NCI-H1092 (cell line): ENCODE measurements at regions not wholly inside any gene's neighbourhood (a gene's known extent, or its start where the extent isn't known, plus 50 kb on each side); places are given as distances from the start of the nearest gene placed in this dataset.

Experiments used
- DNase-seq: peaks from one replicate; lab custom pipeline; 2025; lab: John Stamatoyannopoulos, UW

DNA sequence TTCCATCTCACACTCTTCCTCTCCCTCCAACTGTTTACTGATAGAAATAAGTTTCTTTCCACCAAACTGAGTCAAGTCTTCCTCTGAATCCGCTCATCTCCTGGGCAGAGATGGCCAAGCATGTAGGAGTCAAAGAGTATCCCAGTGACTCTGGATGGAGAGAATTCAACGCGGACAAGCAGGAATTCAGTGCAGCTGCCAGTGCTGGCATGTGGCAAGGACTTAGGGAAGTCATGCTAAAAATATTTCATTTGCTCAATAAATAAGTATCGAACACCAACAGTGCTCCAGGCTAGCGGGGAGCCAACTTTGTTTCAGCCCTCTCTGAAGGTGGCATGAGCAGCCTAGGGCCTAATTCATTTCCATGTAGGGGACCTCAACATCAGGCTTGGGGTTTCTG, 351.6 kb upstream of the ZMIZ1 start:
- no peak for DNase-seq

DNA sequence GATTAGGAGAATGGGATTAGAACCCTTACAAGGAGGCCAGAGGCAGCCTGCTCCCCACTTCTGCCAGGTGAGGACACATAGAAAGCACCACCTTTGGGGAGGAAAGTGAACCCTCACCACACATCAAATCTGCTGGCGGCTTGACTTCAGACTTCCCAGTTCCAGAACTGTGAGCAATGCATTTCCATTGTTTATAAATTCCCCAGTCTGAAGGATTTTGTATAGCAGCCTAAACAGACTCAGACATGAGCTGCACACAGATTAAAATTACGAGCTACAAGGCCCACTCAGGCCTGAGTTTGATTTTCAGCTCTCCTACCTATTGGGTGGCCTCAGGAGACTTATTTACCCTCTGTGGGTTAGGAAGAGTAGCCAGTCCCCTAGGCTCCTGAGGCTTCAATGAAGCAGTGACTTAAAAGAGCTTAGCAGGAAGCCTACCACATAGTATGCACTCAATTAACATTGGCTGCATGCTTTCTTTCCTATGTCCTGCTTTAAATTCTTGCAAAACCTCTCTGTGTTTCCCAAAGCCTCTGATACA, 350.7 kb upstream of the ZMIZ1 start:
- DNase-seq = no peak

DNA sequence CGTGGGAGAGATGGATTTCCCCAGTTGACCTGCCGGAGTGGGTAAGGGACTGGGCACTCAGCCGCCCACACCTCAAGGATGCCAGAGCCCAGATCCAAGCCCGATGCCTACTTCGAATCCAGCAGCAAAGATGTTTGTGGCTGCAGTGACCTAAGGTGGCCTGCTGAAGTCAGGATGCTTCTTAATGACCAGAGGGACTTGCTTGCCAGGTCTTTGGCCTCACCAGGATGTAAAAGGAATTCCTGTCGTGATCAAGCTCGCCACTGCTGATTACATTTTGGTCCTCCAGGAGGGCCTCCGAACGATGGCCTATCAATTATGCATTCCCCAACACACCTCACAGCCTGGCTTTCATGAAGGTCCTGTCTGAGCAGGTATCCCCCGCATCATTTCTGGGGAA, 349.5 kb upstream of the ZMIZ1 start:
- DNase-seq = no peak

DNA sequence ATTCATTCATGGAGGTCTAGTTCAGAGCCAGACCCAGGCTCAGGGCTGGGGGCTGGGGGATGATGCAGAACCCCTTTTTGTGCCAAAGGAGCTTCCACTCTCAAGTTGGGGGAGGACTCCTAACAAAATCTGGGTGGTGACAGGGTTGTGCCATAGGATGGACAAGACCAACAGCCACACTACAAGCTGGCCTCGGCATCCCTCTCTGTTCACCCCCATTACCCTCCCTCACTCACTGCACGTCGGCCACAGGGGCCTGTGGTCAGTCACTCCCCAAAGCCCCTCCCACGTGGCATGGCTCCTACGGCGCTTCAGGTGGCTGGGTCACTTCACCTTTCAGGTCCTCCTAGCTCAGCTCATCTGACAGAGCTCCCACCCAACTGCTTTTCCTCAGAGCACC, 348.7 kb upstream of the ZMIZ1 start:
- no peak for DNase-seq

DNA sequence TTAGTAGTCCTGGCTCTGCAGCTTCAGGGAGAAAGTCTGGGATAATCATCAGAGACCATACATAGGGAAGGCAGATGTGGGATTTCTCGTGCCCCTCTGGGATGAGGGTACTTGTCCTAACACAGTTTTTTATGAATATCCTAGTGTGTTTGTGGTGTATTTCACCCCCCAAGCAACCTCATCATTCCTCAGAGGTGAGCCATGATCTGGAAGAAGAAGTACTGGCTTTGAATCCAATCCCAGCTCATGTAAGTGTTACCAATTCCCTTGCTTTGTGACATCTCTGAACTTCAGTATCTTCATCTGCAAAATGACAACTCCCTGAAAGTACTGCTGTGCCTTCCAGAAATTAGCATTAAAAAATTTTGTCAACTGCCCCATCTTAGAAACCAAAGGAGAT, 347.5 kb upstream of the ZMIZ1 start:
- DNase-seq = no peak

DNA sequence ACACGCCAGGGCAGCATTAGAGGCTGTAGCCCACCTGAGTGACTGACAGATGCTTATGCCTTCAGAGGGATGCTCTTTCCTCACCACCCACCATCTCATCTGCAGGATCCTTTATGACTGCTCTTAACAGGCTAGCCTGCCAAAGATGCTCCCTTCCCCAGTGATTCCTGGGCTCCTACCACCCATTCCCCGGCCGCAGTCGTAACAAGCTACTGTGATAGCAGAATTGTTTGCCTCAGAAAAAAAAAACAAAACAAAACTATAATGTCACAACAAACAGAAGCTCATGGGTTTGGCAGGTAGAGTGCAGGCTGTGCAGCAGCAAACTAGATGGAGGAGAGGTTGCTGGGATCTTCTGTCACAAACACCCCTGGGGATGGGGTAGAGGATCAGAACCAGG, 343.9 kb upstream of the ZMIZ1 start:
- DNase-seq = no peak

DNA sequence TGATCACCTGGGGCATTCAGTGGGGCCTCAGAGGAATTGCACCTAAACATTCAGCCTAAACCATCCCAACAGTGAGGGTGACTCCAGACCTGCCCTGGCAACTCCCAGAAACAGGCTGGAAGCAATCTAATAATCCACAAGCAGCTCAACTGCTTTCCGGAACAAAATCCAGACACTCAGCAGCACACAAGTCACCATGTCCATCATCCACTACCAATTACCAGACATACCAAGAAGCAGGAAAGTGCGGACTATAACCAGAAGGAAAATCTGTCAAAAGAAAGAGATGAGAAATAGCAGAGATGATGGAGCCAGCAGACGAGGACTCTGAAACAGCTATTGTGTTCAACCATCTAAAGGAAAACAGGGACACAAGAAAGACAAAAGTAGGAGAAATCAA, 342.6 kb upstream of the ZMIZ1 start:
- no peak for DNase-seq

DNA sequence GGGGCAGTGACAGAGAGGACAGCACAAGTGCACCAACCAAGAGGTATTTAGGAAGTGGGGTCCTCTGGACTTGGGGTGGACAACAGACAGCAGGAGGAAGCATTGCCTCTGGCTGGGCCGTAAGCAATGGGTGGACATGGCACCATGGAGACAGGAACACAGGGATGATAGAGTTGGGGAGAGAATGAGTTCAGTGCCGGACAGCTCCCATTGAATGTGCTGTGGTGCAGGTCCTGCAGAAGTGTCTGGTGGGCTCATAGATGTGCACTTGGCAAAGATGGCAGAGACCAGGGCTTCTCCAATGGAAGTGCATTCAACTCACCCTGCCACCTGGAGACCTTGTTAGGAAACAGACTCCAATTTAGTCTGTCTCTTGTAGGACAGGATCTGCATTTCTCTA, 341.5 kb upstream of the ZMIZ1 start:
- DNase-seq = no peak

DNA sequence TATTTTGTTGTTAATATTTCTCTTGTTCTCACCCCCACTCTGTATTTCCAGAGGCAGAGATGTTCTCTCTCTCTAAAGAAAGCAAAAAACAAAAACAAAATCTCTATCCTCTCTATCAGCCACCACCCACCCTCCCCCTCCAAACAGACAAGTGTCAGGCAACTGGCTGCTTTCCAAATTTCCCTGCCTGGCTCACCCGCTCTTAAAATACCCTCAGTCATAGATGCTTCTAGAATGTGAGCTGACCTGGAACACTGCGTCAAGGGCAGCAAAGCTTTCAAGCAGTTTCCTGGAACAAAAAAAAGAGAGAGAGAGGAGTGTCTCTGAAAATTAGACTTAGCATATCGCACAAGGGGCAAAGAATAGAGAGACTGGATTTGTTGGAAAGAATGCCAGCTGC, 341.0 kb upstream of the ZMIZ1 start:
- DNase-seq = peak; percentile 30

DNA sequence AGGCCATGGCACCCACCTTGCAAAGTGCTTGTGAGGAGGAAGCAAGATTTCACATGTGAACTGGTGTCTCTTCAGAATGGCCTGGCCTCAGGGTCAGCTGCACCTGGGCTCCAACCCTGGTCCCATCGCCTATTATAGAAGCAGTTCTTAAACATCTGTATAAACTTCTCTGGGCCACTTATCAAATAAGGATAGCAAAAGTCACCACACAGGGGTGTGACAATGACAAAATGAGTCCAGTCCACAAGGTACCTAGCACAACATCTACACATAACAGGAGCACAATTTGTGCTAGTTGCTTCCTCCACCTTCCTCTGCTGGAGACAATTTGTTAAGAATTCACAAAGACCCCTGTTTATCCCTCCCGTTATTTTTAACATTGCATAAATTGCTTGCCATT, 340.6 kb upstream of the ZMIZ1 start:
- DNase-seq = no peak

DNA sequence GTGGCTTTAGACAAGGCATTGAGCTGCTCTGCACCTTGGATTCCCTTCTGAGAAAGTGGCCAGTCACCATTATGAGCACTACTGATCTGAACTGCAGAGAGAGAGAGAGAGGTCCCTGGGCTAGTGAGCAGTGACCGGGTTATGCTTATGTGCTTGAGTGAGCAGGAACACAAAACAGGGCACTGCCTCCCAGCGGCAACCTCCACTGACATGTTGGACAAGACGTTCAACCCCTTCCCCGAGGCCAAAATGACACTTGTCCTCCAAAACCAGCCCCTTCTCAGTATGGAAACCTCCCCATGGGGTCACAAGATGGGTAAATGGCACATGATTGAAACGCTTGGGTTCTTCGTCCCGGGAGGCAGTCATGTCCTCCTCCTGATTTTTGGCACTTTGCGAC, 339.4 kb upstream of the ZMIZ1 start:
- DNase-seq = no peak

DNA sequence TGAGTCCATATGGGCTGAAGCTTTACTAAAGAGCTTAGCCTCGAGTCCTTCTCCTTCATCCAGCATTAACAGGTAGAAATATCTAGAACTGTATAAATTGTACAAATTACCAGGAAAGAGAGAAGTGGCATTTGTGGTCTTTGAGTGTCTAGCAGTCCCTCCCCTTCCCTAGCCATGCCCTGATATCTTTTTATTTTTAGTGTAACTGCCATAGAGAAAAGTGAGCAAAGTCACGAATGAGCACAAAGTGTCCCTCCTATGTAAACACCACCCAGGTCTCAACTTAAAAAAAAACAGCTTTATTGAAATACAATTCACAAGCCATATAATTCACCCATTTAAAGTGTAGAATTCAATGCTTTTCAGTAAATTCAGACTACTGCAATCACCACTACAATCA, 339.0 kb upstream of the ZMIZ1 start:
- no peak for DNase-seq

DNA sequence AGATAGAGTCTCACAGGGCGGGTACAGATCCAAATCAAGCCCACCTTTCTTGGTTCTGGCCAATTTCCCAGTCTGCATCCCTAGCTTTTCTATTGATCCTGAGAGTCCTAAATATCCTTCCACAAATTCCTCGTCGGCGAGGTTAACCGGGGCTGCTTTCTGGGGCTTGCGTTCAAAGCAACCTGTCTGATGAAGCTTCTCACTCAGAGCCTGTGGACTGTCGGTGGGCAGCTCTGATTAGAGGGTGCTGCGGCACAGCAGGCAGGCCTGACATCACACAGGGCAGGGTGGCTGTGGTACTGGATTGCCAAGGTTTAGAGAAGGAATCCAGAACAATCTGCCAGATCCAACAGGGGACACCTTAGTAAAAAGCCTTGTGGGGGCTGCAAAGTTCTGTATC, 338.0 kb upstream of the ZMIZ1 start:
- DNase-seq = no peak

DNA sequence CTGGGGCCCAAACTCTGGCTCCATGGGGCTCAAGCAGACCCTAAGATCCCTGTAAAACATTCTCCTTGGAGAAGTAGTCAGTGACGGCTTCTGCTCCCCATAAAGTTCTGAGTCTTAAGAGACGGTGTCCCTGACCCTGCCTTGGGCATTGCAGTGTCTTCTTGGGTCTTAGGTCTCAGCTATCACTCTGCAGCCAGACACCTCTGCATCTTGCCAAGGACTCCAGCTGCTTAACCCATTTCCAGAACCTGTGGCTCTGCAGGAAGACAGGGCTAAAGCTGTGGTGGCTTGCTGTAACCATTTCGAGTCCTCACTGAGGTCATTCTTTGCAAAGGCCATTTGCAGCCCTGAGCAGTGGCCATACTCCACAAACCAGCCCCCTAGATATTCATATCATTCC, 337.1 kb upstream of the ZMIZ1 start:
- DNase-seq = no peak

DNA sequence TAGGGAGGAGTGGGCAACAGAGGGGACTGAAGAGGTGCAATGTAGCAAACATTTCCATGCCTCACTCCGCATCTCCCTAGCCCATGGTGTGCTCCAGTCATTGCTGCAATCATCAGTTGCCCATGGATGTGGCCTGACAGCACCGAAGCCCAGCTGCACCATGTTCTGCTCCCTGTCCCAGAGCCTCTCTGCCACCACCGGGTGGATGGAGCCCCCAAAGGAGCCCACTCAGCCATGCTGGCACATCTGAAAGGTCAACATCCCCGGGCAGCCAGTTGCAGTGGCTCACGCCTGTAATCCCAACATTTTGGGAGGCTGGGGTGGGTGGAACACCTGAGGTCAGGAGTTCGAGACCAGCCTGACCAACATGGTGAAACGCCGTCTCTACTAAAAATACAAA, 336.4 kb upstream of the ZMIZ1 start:
- DNase-seq = no peak

DNA sequence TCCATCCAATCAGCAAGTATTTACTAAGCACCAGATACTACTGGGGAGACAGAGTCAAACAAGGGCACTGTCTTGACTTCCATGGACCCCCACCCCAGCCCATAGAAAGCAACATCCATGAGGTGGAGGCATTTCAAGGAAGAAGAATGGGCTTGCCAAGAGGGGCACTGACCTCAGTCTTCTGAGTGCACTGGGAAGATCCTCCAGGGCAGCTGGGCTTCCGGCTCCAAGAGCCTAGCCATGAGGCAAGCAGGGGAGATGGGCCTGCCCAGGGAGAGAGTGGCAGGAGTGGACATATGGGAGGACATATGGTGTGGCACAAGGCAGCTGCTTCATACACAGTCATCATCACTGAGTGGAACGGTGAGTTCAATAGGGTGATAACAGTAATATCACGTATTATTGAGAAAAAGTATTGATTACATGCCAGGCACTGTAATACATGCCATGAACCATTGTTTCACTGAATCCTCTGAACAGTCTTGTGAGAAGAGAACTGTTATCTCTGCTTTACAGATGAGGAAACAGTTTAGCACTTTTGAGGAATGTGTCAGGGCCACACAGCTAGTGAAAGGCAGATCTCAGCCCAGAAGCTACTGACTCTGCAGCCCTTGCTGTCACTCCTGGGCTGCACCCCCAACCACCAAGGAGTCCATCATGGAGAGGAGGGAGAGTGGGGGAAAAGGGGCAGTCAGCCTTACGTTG, 331.7 kb upstream of the ZMIZ1 start:
- DNase-seq = no peak

DNA sequence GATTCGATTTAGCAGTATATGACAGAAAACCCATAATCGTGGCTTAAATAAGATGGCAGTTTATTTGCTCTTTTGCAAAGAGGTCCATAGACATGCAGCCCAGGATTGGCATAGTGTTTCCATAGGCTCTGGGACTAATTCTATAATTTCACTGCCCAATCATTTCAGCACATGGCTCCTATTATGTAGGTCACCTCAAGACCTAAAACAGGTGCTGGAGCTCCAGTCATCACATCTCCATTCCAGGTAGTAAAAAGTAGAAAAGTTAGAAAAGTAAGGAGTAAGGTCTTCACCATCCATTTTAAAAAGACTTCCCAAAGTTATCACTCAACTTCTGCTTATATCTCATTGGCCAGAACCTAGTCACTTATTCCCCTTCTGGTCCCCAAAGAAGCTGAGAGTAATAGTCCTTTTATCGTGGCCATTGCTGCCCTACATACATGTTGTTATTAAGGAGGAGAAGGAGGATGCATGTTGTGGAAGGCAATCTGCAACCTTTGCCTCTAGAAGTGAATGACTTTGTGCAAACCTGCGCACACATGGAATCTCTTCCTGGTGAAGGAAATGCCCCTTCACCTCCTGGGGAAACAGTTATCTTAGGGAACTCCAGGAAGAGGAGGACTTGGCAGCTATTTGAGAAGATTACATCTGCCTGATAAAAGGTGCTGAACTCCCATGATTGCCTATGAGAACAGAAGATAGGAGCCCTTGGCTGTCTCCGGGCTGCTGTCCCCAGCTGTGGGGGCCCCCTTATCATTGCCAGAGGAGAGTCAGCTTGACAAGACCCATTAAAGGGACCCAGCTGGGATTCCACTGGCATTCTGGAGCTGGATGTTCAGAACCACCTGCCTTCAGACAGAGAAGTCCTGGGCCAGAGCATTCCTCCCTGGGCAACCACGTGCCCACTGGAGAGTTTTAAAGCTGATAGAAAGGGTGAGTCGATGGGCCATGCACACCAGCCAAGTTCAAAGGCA, 330.6 kb upstream of the ZMIZ1 start:
- DNase-seq = no peak

DNA sequence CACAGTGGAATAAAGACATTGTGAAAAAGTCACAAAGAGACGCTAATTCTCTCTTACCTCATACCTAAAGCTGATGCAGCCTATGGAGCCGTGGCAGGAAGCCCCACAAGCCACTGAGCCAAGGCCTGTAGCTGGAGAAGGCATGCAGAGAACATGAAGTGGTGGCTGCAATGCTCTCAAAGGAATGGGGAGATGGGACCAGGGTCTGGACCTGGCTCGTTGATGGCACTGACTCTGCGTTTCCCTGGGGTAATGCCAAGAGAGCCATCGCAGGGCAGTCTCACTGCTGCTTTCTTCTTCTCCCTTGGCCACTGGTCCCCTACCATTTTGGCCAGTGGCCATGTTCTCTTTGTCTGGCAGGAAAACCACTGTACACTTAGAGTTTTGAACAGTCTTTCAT, 329.9 kb upstream of the ZMIZ1 start:
- DNase-seq = no peak

DNA sequence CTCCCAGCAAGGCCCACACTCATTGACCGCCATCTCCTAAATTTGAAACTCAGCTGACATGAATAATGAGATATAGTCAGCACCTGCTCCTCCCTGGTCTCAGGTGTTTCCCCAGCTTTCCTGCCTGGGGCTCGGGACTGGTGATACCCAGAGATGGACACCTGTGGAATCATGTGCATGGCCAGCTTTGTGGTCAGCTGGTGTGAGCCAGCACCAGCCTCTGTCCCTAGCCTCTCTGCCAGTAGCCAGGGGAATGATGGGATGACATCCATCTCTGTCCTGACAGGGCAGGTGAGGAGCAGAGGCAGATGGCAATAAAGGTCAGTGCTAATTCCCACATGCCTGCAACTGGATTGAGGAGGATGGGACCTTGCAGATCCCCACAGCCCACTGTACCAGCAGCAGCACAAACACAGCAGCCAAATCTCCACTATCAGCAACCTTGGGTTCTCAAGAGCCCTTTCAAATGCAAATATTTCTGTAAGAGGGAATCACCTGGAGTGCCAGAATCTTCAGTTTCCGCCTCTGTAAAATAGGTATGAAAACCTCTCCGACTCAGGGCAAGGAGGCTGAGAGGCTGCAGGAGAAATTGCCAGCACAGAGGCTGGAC, 329.2 kb upstream of the ZMIZ1 start:
- DNase-seq = no peak

DNA sequence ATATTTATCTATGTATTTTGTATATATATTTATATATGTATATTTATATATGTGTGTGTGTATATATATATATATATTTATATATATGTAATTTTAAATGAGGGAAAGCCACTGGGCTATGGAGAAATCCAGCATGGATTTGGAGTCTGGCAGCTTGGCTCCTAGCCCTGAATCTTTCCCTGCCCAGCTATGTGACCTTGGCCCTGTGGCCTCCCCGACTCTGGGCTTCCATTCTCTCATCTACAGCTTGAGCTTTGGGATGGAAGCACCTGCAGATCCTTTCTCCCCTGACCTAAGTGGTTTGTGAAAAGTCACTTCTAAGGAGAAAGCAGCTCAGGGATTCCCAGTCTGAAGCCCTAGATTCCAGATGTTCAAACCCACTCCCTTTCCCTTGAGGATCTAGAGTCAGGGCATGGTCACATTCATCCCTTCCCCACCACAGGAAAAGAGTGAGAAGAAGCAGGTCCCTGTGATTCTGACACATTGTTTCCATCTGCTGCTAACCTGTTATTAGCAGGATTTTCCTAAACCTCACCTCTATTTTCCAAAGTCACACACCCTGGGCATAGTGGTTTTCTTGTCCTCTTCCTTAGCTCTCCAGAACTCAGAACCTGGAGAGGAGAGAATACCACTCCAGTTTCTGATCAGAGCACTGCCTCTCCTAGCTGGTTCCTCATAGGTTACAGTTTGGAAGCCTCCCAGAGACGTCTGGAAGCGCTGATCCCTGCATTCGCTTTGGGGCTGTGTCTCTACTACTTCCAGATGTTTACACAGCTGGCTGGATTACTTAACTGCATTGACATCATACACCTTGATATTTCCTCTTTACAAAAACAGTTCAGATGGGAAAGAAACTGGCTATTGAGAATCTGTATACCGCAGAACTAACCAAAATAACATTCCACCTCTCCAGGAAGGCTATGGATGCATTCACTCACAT, 327.5 kb upstream of the ZMIZ1 start:
- no peak for DNase-seq

DNA sequence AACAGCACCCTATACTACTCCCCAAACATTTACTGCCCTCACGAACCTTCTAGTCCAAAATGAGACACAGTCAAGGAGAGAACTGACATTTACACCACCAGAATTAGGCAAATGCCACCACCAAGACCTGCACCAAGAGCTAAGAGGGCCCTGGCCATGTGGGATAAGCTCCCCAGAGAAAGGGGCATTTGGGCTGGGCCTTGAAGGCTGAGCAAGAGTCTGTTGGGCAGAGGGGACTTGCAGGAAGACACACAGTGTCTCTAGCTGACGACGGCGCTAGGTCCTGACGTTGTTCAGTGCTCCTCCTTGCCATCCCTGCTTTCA, 326.4 kb upstream of the ZMIZ1 start:
- no peak for DNase-seq
